ENCODE measurements at regions not wholly inside any gene's neighbourhood (a gene's known extent, or its start where the extent isn't known, plus 50 kb on each side); places are given as distances from the start of the nearest gene placed in this dataset.

DNA sequence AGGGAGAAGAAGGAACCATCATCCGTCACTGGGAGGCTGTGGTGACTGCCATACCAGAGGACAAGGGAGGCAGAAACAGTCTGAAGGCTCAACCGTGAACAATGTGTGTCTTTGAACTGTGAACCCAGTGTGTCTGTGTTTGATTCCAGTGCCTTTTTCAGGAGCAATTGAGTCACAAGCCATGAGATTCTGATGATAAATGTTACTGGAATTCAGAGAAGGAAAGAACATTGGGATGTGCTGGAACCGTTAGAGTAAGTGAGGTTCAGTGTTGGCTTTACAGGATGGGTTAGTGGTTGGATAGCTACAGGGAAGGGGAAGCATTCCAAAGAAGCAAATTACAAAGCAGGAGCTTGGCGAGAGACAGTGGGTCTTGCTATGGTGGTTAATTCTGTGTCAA, 464.4 kb downstream of the TRIML1 start:
- H3K27me3 Mint-ChIP-seq, result no peaks in the 10 kb centered on the region
- no peaks in the 10 kb centered on the region for H3K36me3 Mint-ChIP-seq
- no peaks in the 10 kb centered on the region for H3K9me3 Mint-ChIP-seq
- no peak overlapping the region for H3K4me3 Mint-ChIP-seq
- no peak for ATAC-seq
- H3K27ac Mint-ChIP-seq, result no peak overlapping the region
- H3K4me1 Mint-ChIP-seq, result no peaks in the 10 kb centered on the region

DNA sequence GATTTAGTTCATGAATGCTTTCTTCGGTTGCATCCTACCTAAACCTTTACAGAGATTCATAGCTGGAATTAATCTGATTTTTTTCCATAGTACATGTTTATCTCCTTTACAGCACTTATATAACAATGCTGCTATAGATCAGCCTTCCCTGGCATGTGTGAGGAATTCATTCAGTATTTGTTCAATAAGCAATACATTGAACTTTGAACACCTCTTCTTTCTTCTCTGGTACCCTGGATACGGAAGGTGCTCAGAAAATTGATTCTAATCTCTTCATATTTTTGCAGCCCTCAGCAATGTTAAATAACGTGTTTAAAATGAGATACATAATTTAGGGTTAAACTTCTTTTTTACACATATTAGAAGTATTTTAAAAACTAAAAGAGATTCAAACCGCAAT, 467.4 kb downstream of the TRIML1 start:
- Mint-ChIP-seq H3K4me3 (no peak overlapping the region), H3K27me3 (no peaks in the 10 kb centered on the region), H3K27ac (no peak overlapping the region), H3K36me3 (no peaks in the 10 kb centered on the region), H3K9me3 (peaks cover 3% of the 10 kb centered on the region), H3K4me1 (no peaks in the 10 kb centered on the region)
- no peak for ATAC-seq

DNA sequence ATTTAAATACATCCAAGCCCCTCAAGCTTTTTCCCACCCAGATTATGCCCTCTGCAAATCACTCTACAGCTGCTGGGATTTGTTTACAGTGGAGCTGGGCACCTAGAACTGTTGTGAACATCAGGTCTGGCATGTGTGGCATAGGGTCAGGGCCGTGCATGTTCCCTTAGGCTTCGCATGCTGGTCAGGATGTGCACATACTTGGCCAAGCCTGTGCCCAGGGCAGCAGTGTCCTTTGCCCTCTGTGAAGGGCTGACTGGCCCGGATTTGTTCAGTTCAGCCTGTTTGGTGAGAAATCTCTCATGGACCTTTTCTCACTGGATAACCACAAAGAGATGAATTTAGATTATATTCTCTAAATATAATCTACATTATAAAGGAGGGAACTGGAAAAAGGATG, 471.9 kb downstream of the TRIML1 start:
- ATAC-seq, result no peak
- no peak overlapping the region for H3K27ac Mint-ChIP-seq
- H3K4me1 Mint-ChIP-seq, result no peaks in the 10 kb centered on the region
- H3K4me3 Mint-ChIP-seq, result no peak overlapping the region
- H3K9me3 Mint-ChIP-seq, result peaks cover 10% of the 10 kb centered on the region
- no peaks in the 10 kb centered on the region for H3K27me3 Mint-ChIP-seq
- H3K36me3 Mint-ChIP-seq, result no peaks in the 10 kb centered on the region

DNA sequence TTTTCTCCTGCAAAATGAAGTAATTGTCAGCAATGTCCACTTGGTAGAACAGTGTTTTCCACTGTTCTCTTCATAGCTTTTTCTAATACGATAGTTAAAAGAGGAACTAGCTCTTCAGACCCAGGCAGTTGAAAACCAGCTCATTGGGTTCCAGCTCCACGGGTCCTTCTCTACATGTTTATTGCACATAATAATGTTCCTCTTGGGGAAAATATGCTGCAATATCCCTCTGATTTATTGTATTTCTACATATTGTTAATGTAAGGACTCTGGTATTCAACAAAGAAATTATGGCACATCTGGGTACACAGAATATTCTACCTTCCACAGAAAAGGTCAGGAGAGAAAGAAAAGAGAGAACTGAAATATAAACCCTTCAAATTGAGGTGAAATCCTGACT, 473.4 kb downstream of the TRIML1 start:
- peaks cover 10% of the 10 kb centered on the region for H3K9me3 Mint-ChIP-seq
- H3K27ac Mint-ChIP-seq, result no peak overlapping the region
- H3K4me3 Mint-ChIP-seq, result no peak overlapping the region
- H3K27me3 Mint-ChIP-seq, result no peaks in the 10 kb centered on the region
- ATAC-seq, result no peak
- H3K4me1 Mint-ChIP-seq, result no peaks in the 10 kb centered on the region
- H3K36me3 Mint-ChIP-seq, result no peaks in the 10 kb centered on the region

DNA sequence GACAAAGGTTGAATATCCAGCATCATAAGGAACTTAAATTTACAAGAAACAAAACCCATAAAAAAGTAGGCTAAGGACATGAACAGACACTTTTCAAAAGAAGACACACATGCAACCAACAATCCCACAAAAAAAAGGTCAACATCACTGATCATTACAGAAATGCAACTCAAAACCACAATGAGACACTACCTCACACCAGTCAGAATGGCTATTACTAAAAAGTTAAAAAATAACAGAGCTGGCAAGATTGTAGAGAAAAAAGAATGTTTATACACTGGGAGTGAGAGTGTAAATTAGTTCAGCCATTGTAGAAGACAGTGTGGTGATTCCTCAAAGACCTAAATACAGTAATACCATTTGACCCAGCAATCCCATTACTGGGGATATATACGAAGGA, 474.7 kb downstream of the TRIML1 start:
- Mint-ChIP-seq H3K4me1 (no peaks in the 10 kb centered on the region), H3K9me3 (peaks cover 10% of the 10 kb centered on the region), H3K36me3 (no peaks in the 10 kb centered on the region), H3K27me3 (no peaks in the 10 kb centered on the region), H3K4me3 (no peak overlapping the region), H3K27ac (no peak overlapping the region)
- no peak for ATAC-seq

DNA sequence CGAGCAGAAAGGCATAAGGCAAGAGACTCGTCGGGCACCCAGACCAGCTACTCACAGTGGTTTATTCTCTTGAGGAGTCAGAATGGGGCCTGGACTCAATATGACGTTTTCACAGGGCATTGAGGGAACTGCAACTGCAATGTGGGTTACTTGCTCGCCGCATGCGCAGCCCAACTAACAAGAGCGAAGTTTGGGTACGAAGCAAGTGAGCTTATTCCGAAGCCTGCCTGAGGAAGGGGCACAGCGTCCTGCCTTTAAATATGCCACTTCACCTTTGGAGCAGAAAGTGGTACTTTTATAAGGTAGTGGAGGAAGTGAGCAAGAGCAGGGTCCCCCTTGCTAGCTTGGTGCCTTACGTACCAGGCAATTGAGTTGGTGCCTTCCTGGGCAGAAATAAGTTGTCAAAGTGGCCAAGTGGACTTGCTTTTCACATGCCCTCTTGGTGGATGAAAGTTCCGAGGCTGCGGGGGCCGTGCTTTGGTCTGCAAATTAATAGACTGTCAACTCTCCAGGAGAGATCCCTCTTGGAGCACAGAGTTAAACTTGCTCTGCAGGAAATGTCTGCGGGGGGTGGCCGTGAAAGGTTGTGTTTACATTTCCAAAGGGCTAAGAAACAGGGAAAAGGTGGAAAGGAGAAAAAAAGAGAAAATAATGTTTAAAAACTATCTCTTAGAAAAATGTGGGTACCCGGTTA, 480.4 kb downstream of the TRIML1 start:
- H3K9me3 Mint-ChIP-seq, result no peaks in the 10 kb centered on the region
- no peak overlapping the region for H3K27ac Mint-ChIP-seq
- no peak for ATAC-seq
- no peaks in the 10 kb centered on the region for H3K27me3 Mint-ChIP-seq
- no peaks in the 10 kb centered on the region for H3K4me1 Mint-ChIP-seq
- no peak overlapping the region for H3K4me3 Mint-ChIP-seq
- H3K36me3 Mint-ChIP-seq, result no peaks in the 10 kb centered on the region

DNA sequence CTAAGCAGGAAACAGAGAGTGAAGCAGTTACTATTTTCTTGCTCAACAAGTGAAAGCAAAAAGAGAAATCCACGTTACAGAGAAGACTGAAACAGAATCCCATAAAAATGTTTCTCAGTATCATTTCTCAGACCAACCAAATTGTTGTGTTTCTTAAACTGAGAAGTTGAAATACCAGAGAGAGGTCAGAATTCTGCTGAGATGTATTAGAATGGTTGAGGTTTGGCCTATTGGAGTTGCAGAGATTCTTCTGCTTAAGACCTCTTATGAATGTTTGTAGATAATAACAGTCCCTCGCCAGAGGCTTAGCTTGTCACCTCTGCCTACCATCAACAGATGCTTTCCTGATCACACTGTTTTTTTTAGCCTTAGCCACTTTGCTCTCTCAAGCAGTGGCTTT, 481.4 kb downstream of the TRIML1 start:
- no peak overlapping the region for H3K27ac Mint-ChIP-seq
- H3K4me1 Mint-ChIP-seq, result no peaks in the 10 kb centered on the region
- no peaks in the 10 kb centered on the region for H3K36me3 Mint-ChIP-seq
- H3K27me3 Mint-ChIP-seq, result no peaks in the 10 kb centered on the region
- H3K9me3 Mint-ChIP-seq, result no peaks in the 10 kb centered on the region
- no peak overlapping the region for H3K4me3 Mint-ChIP-seq
- ATAC-seq, result no peak

DNA sequence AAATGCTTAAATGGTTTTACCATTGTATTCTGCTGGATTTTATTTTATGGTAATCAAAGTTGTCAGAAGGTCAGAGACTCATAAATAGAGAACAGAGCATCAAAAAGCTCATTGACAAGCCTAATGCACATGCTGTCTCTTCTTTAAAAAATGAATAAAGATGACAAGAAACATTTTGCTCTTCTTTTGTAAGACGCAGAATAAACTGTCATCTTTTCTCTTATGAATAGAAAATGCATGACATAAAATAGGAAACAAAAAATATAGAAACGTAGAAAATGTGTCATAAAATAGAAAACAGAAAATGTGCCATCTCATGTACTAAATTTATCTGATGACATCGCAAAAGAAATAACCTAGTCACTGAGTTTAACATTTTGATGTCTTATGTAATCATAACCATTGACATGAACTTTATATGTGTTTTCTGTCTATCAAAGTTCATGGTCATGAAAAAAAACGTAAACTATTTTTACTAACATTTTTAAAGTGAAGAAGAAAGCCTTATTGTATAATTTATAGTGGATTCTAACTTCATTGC, 484.1 kb downstream of the TRIML1 start:
- Mint-ChIP-seq H3K27ac (no peak overlapping the region), H3K4me1 (no peaks in the 10 kb centered on the region), H3K4me3 (no peak overlapping the region), H3K27me3 (no peaks in the 10 kb centered on the region), H3K9me3 (peaks cover 6% of the 10 kb centered on the region), H3K36me3 (no peaks in the 10 kb centered on the region)
- ATAC-seq, result no peak

DNA sequence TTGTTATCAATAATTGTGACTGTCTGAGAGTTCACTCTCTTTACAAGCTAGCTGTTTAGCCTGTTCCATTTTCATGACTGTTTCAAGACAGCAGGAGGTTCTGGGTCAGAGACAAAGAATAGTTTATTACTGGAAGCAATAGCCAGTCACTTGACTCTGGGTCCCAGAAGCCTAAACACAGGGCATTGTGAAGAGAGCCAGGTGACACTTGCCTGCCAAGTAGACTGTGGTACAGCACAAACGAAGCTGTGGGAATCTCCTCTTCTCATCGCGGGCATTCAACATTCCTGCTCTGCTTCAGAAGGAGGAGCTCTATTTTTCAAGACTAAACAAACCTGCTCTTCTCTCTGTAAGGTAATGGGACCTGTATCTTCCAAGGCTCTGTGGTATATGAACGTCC, 485.1 kb downstream of the TRIML1 start:
- H3K4me1 Mint-ChIP-seq, result no peaks in the 10 kb centered on the region
- no peak overlapping the region for H3K4me3 Mint-ChIP-seq
- H3K27me3 Mint-ChIP-seq, result no peaks in the 10 kb centered on the region
- no peaks in the 10 kb centered on the region for H3K36me3 Mint-ChIP-seq
- no peak overlapping the region for H3K27ac Mint-ChIP-seq
- H3K9me3 Mint-ChIP-seq, result peaks cover 6% of the 10 kb centered on the region
- ATAC-seq, result no peak

DNA sequence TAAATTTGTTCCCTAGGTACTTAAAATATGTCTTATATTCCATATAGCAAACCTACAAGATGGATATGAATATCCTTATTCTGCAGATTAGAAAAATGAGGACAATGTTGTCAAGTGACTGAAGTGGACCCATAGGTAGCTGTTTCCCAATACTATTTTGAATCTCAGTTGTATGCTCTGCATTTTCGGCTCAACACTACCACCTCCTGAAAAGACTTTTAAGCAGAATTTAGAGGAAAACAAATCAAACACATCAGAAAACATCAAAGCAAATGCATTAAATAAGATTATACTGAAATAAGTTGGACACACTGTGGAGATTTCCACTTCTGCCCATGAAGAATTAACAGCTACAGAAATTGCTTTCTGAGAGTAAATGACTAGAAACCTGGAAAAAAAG, 488.7 kb downstream of the TRIML1 start:
- Mint-ChIP-seq H3K27ac (no peak overlapping the region), H3K4me3 (no peak overlapping the region), H3K36me3 (peaks cover 4% of the 10 kb centered on the region), H3K9me3 (peaks cover 11% of the 10 kb centered on the region), H3K4me1 (no peaks in the 10 kb centered on the region), H3K27me3 (no peaks in the 10 kb centered on the region)
- ATAC-seq, result no peak

DNA sequence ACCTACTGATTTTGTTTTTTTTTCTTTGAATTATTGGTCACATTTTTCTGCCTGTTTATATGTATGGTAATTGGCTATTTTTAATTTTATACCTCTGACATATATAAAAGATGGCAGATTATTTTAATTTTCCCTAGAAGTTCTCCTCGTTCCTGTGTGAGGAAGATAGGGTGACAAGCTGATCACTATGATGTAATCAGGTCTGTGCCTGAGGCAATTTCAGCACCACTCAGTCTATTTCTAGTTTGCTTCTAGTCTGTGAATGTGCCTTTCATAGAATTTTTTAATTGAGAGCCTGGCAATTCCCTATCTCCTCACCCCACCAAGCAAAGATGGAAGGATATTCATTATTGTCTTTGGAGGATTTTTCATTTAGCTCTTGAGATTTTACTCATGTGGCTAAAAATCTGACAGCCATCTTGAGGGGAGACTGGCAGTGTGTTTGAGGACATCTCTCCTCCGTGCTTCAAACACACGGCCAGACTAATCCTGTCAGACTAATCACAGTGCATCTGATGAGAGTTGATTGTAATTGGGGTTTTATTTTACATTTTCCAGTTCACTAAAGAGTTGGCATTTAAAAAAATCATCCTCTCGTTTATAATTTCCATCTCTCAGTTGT, 500.3 kb downstream of the TRIML1 start:
- Mint-ChIP-seq H3K27ac (no peak overlapping the region), H3K9me3 (peaks cover 5% of the 10 kb centered on the region), H3K27me3 (no peaks in the 10 kb centered on the region), H3K4me1 (no peaks in the 10 kb centered on the region), H3K36me3 (no peaks in the 10 kb centered on the region), H3K4me3 (no peak overlapping the region)
- no peak for ATAC-seq

DNA sequence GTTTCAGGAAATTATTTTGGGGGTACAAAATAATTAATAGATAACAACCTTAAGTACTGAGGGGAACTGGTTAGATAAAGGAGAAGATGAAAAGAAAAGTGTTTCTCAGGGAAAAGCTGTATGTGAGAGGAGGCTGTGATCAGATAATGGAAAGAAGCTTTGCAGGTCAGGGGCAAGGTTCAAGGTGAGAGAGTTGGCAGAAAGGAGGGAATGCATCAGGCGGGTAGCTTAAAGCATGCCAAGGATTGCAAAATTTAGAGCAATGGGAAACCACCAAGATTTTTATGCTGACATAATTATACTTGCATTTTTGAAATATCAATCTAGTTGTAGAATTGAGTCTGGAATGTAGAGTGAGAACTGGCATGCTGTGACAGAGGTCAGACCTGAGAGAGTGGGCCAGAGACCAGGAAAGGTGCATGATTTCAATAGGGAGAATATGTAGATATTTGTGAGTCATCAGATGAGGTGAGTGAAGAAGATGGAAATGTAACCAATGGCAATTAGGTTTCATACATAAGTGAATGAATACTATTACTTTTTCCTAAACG, 508.7 kb downstream of the TRIML1 start:
- no peaks in the 10 kb centered on the region for H3K36me3 Mint-ChIP-seq
- peaks cover 9% of the 10 kb centered on the region for H3K9me3 Mint-ChIP-seq
- H3K4me3 Mint-ChIP-seq, result no peak overlapping the region
- no peak for ATAC-seq
- H3K4me1 Mint-ChIP-seq, result no peaks in the 10 kb centered on the region
- no peak overlapping the region for H3K27ac Mint-ChIP-seq
- no peaks in the 10 kb centered on the region for H3K27me3 Mint-ChIP-seq

DNA sequence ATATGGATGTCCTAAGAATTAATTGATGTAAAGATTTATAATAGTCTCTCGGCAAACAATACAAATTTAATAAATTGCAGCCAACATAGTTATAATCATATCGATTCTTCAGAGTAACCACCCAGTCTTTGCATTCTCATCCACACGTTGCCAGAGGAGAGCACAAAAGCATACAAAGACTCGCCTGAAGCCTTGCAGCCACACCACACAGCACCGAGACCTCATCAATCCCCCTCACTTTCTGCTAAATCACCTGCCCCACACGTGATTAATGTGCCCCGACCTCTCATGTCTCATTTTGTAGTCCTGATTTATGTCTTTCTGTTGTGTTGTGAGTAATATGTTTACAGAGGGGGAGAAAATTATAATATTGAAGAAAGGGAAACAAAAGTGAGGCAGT, 510.4 kb downstream of the TRIML1 start:
- ATAC-seq, result no peak
- no peaks in the 10 kb centered on the region for H3K36me3 Mint-ChIP-seq
- H3K27me3 Mint-ChIP-seq, result no peaks in the 10 kb centered on the region
- H3K27ac Mint-ChIP-seq, result no peak overlapping the region
- H3K9me3 Mint-ChIP-seq, result peaks cover 11% of the 10 kb centered on the region
- no peaks in the 10 kb centered on the region for H3K4me1 Mint-ChIP-seq
- H3K4me3 Mint-ChIP-seq, result no peak overlapping the region

DNA sequence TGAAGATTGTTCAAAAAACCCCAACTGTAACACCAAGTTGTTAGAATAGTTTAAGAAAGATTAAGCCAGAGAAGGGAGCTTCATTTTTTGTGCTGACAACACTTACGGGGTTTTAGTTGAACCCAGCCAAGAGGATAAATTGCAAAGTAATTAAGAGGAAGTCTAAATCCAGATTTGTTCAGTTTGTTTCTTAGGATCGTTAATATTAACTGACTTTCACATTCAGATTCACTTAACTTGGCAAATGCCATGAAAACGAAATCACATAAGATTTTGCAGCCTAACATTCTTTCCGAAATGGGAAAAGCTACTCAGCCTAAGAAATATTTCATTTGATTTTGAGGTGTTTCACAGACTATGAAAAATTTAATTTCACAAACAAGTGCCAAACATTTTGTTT, 511.3 kb downstream of the TRIML1 start:
- no peaks in the 10 kb centered on the region for H3K4me1 Mint-ChIP-seq
- no peak overlapping the region for H3K27ac Mint-ChIP-seq
- H3K9me3 Mint-ChIP-seq, result peaks cover 13% of the 10 kb centered on the region
- no peaks in the 10 kb centered on the region for H3K36me3 Mint-ChIP-seq
- H3K27me3 Mint-ChIP-seq, result no peaks in the 10 kb centered on the region
- H3K4me3 Mint-ChIP-seq, result no peak overlapping the region
- no peak for ATAC-seq

DNA sequence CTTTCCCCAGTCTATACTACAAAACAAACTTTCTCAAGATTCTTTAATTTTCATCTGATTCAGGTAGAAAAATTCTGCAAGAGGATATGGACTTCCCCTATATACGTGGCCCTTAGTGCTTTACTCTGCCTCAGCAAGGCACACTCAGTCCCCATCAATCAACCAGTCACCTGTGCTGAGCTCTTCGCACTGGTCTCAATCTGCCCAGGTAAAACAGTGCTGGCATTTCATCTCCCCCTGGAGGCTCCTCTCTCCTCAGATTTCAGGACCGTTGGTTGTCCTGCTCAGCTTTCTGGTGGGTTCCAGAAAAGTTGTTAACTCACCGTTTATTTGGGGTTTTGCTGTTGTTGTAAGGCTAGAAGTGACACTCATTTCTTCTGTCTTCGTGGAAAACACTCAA, 518.1 kb downstream of the TRIML1 start:
- Mint-ChIP-seq H3K4me1 (no peaks in the 10 kb centered on the region), H3K27me3 (no peaks in the 10 kb centered on the region), H3K36me3 (no peaks in the 10 kb centered on the region), H3K4me3 (no peak overlapping the region), H3K27ac (no peak overlapping the region), H3K9me3 (peaks cover 7% of the 10 kb centered on the region)
- ATAC-seq, result no peak

DNA sequence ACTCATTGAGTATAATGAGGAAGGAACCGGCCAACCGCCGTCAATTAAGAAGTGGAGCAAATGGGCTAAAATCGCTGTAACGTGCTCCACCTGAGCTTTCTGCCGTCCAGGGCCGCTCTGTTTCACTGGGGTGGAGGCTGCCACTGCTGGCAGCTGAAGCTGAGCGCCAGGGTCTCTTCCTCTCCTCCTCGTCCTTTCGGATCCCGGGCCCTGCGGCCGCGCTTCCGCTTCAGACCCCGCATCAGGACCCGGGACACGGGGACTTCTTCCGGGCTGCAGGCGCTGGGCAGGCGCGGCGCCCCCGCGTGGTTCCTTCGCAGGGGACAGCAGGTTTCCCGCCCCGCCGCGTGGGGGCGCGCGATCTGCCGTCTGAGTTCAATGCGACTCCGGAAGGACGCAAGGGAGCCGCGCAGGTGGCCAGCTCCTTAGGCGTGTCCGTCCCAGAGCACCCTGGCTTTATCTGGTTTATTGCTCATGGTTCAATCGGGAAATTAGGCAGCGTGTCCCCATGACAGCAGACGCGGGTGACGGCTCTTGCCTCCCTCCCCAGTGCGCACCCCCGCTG, 519.8 kb downstream of the TRIML1 start:
- H3K4me1 Mint-ChIP-seq, result no peaks in the 10 kb centered on the region
- no peak for ATAC-seq
- H3K4me3 Mint-ChIP-seq, result no peak overlapping the region
- no peaks in the 10 kb centered on the region for H3K36me3 Mint-ChIP-seq
- no peak overlapping the region for H3K27ac Mint-ChIP-seq
- H3K27me3 Mint-ChIP-seq, result no peaks in the 10 kb centered on the region
- H3K9me3 Mint-ChIP-seq, result peaks cover 7% of the 10 kb centered on the region
